Glutamatergic neuron (in vitro differentiated cells): ENCODE measurements at regions not wholly inside any gene's neighbourhood (a gene's known extent, or its start where the extent isn't known, plus 50 kb on each side); places are given as distances from the start of the nearest gene placed in this dataset.

Experiments used
- DNase-seq: peaks from one replicate; pipeline ENCODE4 v3.0.0; 2022
- H3K27ac Mint-ChIP-seq: one replicate; pipeline ENCODE4 v1.8.0; 2020; ENCODE audit warnings: mild to moderate bottlenecking, mixed read lengths, inconsistent platforms; ENCODE audit not compliant: unreplicated experiment
- H3K27me3 Mint-ChIP-seq: one replicate; pipeline ENCODE4 v1.8.0; 2020; ENCODE audit warnings: mild to moderate bottlenecking, moderate library complexity, mixed read lengths, inconsistent platforms; ENCODE audit not compliant: unreplicated experiment
- H3K36me3 Mint-ChIP-seq: one replicate; pipeline ENCODE4 v1.8.0; 2020; ENCODE audit warnings: mild to moderate bottlenecking, mixed read lengths, inconsistent platforms; ENCODE audit not compliant: unreplicated experiment
- H3K4me1 Mint-ChIP-seq: one replicate; pipeline ENCODE4 v1.8.0; 2020; ENCODE audit warnings: mild to moderate bottlenecking, low read depth, mixed read lengths, inconsistent platforms; ENCODE audit not compliant: unreplicated experiment
- H3K4me3 Mint-ChIP-seq: one replicate; pipeline ENCODE4 v1.8.0; 2020; ENCODE audit warnings: mild to moderate bottlenecking, mixed read lengths, inconsistent platforms; ENCODE audit not compliant: unreplicated experiment
- H3K9me3 Mint-ChIP-seq: one replicate; pipeline ENCODE4 v1.8.0; 2020; ENCODE audit warnings: mild to moderate bottlenecking, moderate library complexity, mixed read lengths, inconsistent platforms; ENCODE audit not compliant: unreplicated experiment
- TF ChIP-seq, protein P1 (sequence below): fragments of 200-600 bp; sonication (generic); IDR thresholded peaks from one replicate; pipeline ENCODE4 v1.5.0; 2021; ENCODE audit not compliant: partially characterized antibody, unreplicated experiment

DNA sequence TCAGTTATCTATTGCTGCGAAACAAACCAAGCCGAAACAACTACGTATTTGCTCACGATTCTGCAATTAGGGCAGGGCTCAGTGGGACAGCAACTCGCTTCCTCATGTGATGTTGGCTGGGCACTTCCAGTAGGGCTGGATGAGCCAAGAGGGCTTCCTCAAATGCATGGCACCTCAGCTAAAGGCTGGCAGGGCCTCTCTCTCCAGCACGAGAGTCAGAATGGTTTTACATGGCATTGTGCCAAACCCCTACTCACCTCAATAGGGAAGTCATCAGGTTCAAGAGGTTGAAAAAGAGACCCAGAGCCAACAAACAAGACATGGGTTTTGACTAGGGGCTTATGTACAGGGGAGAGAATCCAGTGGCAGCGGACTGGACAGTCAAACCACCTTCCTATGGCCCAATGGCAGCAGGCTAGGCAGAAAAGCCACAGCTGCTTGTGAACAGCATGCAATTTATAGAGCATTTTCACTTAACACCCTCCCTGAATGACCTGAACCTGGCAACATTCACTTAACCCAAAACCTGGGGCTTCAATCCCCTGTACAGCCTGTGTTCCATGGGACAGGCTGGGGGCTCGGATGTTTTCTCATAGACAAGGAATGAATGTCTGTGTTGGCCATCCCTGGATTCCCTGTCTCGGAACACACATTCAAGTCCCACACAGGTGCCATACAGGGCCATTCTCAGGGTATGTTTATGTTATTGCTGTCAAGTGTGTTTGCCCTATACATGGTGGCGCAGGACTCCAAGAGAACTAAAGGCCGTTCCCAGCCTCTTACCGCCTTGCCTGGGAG is 154.2 kb upstream of the NAV2 start:
- Mint-ChIP-seq H3K36me3 (no peaks in the 10 kb centered on the region), H3K4me1 (peaks cover 23% of the 10 kb centered on the region), H3K27me3 (peaks cover 8% of the 10 kb centered on the region), H3K27ac (no peak overlapping the region), H3K4me3 (no peak overlapping the region), H3K9me3 (peaks cover 7% of the 10 kb centered on the region)
- DNase-seq: no peak
- TF ChIP-seq, protein P1, sequence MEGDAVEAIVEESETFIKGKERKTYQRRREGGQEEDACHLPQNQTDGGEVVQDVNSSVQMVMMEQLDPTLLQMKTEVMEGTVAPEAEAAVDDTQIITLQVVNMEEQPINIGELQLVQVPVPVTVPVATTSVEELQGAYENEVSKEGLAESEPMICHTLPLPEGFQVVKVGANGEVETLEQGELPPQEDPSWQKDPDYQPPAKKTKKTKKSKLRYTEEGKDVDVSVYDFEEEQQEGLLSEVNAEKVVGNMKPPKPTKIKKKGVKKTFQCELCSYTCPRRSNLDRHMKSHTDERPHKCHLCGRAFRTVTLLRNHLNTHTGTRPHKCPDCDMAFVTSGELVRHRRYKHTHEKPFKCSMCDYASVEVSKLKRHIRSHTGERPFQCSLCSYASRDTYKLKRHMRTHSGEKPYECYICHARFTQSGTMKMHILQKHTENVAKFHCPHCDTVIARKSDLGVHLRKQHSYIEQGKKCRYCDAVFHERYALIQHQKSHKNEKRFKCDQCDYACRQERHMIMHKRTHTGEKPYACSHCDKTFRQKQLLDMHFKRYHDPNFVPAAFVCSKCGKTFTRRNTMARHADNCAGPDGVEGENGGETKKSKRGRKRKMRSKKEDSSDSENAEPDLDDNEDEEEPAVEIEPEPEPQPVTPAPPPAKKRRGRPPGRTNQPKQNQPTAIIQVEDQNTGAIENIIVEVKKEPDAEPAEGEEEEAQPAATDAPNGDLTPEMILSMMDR: no peak

DNA sequence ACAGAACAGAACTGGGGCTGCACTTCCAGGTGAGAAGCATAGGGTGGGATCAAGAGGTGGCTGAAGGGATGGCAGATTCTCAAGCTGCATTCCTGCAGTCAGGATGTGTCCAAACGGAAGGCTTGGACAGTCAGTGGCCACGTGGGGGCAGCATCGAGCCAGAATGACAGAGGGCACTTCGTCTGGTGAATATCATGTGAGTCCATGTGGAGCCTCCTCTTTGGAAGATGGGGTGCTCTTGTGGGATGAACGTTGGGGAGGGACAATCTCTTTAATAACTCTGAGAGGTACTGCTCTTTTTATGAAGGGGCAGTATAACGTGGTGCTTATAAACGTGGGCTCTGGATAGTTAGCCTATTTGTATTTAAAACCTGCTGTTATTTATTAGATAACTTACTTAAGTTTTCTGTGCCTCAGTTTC is 154.9 kb upstream of the NAV2 start:
- Mint-ChIP-seq H3K9me3 (peaks cover 7% of the 10 kb centered on the region), H3K36me3 (no peaks in the 10 kb centered on the region), H3K4me1 (peaks cover 29% of the 10 kb centered on the region), H3K4me3 (peak overlapping the region; percentile 52), H3K27me3 (peaks cover 6% of the 10 kb centered on the region), H3K27ac (no peak overlapping the region)
- peak; percentile 92 for DNase-seq
- TF ChIP-seq, protein P1: peak; percentile 93

- H3K27ac Mint-ChIP-seq: no peak overlapping the region
- TF ChIP-seq, protein P1: no peak
- peaks cover 35% of the 10 kb centered on the region for H3K4me1 Mint-ChIP-seq
- peaks cover 10% of the 10 kb centered on the region for H3K9me3 Mint-ChIP-seq
- H3K27me3 Mint-ChIP-seq: peaks cover 8% of the 10 kb centered on the region
- no peaks in the 10 kb centered on the region for H3K36me3 Mint-ChIP-seq
- H3K4me3 Mint-ChIP-seq: no peak overlapping the region
- no peak for DNase-seq
Measured at GRCh38 chr11:19557185-19557584, 155.5 kb upstream of the NAV2 start.

DNA sequence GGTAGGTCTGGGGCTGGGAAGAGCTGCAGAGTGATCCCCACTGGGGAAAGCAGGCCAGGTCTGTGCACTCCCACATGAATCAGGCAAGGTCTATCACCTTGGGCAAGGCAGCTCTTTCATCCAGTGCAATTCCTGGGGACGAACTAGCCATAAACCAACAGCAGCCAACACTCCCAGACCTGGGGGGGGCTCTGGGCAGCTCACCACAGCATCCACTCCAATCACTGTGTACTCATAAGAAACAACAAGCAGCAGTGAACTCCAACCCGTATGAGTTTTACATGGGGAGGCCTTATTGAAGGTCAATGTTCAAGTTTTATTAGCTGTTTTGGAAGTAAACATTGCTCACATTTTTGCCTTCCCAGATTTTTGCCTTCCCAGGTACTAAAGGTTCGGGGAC is 157.4 kb upstream of the NAV2 start:
- TF ChIP-seq, protein P1: no peak
- Mint-ChIP-seq H3K9me3 (peaks cover 14% of the 10 kb centered on the region), H3K27ac (no peak overlapping the region), H3K36me3 (no peaks in the 10 kb centered on the region), H3K4me1 (peaks cover 50% of the 10 kb centered on the region), H3K27me3 (peaks cover 14% of the 10 kb centered on the region), H3K4me3 (no peak overlapping the region)
- no peak for DNase-seq

GRCh38 chr11:19553683-19554333 is 158.8 kb upstream of the NAV2 start:
- Mint-ChIP-seq H3K4me1 (peaks cover 45% of the 10 kb centered on the region), H3K27ac (peak overlapping the region; percentile 100), H3K27me3 (peaks cover 14% of the 10 kb centered on the region), H3K4me3 (peak overlapping the region; percentile 79), H3K36me3 (no peaks in the 10 kb centered on the region), H3K9me3 (peaks cover 13% of the 10 kb centered on the region)
- DNase-seq: peak; percentile 91
- TF ChIP-seq, protein P1: peak; percentile 96
